CD4-positive, alpha-beta T cell treated with Interleukin-12 subunit alpha and Interleukin-12 subunit beta, for 1 hour (primary cell): ENCODE measurements at regions not wholly inside any gene's neighbourhood (a gene's known extent, or its start where the extent isn't known, plus 50 kb on each side); places are given as distances from the start of the nearest gene placed in this dataset.

Experiments
- DNase-seq: peaks from one replicate; pipeline ENCODE4 v3.0.0-alpha.2; 2020

- no peak for DNase-seq
Measured at GRCh38 chr1:199057322-199057721, 418.5 kb downstream of the PTPRC start.

DNA sequence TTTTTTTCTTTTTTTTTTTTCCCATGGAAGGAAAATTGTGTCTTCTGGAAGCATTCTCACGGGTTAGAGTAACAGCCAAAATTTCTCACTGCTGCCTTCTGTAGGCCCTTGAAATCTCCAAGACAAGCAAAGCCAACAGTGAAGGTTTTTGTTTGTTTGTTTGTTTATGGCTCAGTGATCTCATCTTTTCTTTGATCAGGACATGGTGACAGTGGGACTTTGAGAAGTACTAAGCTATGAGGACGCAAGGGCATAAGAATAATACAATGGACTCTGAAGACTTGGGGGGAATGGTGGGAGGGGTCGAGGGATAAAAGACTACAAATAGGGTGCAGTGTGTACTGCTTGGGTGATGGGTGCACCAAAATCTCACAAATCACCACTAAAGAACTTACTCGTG is 419.4 kb downstream of the PTPRC start:
- no peak for DNase-seq

DNA sequence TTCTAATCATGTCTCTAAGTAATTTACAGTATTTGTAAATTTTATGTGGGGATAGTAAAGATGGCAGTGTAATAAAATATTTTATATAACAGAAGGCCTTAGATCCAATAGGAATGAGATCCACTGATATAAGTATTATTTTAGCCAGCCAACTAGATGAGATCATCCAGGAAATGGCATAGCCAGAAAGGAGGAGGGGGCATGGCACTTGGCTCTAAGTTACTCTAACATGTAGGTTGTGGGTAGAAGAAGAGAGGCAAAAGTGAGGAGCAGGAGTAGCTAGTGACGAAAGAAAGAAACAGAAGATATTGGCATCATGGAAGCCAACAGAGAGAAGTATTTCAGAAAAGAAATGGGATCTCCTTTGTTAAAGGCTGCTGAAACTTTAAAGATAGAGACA is 426.1 kb downstream of the PTPRC start:
- no peak for DNase-seq

- DNase-seq: no peak
Measured at GRCh38 chr1:199067483-199067882, 428.6 kb downstream of the PTPRC start.

- DNase-seq: no peak
Measured at GRCh38 chr1:199071080-199071479, 432.2 kb downstream of the PTPRC start.

- no peak for DNase-seq
Measured at GRCh38 chr1:199073166-199073565, 434.3 kb downstream of the PTPRC start.

DNA sequence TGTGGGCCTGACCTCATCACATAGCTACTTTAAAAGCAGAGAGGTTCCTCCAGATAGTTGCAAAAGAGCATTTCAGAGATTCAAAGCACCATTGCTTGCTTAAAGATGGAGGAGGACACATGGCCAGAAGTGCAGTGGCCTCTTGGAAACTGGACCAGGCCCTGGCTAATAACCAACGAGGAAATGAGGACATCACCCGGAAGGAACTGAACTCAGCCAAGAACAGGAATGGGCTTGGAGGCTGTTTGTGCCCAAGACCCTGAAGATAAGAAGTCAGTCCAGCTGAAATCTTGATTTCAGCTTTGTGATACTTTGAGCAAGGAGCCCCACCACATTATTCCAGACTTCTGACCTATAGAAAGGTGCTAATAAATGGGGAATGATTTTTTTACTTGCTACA is 437.0 kb downstream of the PTPRC start:
- DNase-seq: no peak

GRCh38 chr1:199079994-199080393 is 441.2 kb downstream of the PTPRC start:
- DNase-seq: no peak

DNA sequence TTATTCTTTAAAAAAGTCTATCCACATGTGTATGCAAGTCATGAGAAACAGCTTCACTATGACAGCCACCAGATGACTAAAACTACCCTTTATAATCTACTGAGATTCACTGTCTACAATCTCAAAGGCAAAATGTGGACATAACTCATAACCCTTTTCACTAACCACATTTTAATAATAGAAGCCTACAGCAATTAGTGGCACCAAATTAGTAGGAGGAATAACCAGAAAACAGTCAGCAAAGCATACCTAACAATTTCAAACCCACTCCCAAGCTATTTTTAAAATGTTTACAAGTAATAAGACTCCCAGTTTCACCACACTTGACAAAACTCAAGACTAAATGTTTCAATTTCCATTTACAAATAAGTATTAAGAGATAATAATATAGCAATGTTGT is 442.9 kb downstream of the PTPRC start:
- no peak for DNase-seq

DNA sequence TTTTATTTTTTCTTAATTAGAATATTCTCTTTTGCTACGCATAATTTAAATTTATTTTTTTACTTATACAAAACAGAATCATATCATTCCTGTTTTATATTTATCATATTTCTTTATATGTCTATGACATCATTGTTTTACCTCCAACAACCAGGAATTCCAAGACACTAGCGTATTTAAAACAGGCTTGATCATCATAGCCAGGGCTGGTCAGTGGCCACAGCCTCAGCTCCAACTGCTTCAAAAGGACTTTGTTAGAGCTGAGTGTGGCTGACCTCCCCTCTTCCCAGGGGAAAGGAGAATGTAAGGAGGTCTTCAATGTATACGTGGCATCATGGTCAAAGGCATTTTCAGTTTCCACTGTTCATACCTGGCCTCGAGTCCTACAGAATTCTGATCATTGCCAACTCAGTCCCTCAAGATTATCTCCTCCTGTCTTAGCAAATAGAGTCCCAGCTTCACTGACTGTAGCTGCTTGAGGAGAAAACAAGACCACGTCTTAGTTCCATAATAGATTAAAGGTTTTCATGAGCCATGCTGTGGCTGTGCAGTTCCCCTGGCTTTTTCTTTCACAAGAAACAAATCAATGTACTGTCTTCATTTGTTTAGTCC is 444.0 kb downstream of the PTPRC start:
- no peak for DNase-seq

DNA sequence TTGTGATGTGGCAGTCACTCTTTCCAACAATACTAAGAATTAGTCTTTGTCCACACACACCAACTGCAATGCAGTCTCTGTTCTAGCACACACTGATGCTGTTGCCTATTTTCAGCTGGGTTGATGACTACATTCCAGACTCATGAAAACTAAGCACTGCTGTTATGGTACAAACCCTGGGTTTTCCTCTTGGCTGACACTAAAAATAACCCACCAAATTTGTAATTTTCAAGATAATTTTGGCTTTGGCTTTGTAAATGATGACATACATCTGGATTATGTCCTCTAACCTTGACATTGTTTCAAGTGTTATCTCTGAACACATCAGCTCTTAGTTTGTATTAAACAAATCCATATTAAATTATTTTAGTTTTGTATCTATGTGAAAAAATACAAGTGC is 444.8 kb downstream of the PTPRC start:
- DNase-seq: no peak

DNA sequence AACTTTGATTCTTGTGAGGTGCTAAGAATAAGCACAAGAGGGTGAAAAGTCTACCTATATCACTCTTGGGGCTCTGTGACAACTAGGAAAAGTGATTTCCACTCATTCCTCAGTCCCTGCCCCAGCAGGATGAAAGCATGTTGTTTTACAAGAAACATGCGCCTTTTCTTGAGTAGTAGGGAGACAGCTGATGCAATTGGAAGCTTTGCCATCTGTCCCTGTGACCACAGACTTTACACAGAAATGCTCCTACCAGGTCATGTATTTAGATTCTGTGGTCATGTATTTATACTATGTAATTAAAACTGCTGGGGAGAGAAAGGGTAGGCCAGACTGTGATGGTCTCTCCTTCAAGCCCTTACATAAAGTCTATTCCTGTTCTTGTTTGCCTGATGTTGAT is 445.5 kb downstream of the PTPRC start:
- DNase-seq: no peak

GRCh38 chr1:199085903-199086302 is 447.1 kb downstream of the PTPRC start:
- DNase-seq: no peak

- DNase-seq: no peak
Measured at GRCh38 chr1:199087144-199087543, 448.3 kb downstream of the PTPRC start.

DNA sequence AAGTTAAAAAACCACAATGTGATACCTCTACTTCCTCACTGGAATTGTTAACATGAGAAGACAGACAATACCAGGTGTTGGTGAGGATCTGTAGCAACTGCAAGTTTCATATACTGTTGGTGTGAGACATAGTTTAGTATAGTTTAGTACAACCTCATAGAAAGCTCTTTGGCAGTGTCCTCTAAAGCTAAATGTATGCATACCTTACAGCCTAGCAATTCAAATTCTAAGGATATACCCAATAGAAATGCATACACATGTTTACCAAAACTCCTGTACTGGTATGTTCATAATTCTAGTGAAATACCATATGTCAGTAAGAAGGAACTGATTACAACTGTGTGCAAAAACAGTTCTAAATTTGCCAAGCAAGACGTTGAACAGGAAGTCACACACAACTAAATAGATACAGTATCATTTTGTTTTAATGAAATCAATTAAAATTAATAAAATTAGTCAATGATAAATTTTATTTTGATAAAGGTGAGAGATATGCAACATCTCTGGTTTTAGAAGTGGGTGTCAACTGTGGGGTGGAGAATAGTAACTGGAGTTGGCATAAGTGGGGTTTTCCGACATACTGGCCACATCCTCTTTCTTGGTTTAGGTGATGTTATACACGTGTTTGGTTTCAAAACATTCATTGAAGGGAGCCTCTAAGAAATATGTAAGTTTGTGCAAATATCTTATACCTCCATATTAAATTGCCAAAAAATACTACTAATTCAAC is 450.7 kb downstream of the PTPRC start:
- peak; percentile 68 for DNase-seq

GRCh38 chr1:199095628-199096027 is 456.8 kb downstream of the PTPRC start:
- DNase-seq: peak; percentile 7

DNA sequence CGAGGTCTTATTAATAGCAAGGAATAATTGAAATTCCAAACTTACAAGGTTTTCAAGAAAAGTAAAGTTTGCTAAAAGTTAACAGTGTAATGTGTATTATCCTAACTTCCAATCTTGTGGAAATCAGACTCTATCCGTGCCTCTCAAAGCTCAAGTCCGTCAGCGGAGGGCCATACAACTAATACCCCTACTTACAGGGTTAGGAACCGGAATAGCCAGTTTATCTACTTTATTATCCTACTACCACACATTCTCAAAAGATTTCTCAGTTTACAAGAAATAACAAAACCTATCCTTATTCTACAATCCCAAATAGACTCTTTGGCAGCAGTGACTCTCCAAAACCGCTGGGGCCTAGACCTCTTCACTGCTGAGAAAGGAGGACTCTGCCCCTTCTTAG is 457.8 kb downstream of the PTPRC start:
- DNase-seq: no peak

DNA sequence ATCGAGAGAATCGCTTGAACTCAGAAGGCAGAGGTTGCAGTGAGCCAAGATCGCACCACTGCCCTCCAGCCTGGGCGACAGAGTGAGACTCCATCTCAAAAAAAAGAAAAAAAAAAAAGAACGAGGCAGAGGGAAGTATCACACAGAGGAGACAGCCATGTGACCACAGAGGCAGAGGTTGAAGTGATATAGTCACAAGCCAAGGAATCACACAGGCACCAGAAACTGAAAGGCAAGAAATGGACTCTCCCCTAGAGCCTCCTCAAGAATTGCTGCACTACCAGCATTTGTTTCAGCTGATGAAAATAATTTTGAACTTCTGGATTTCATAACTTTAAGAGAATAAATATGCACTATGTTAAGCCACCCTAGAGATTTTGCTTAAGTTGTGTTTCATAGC is 459.6 kb downstream of the PTPRC start:
- DNase-seq: no peak

DNA sequence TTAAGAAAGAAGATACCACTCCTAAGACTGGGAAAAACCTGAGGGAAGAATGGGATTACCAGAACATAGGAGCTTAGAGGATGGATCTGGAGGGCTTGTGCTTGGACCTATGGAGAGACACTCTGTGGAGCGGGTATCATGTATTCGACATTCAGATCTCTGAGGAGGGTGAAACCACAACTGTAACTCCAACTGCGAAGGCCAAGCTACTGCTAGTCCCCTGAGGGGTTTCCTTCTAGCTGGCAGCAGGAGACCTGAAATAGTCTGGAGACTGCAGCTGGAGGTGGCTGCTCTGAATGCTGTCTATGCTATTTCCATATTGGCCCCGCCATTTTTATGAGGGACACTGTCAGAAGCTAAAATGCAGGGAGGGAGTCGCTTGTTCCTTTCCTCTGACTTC is 462.3 kb downstream of the PTPRC start:
- no peak for DNase-seq

- DNase-seq: no peak
Measured at GRCh38 chr1:199101635-199102034, 462.8 kb downstream of the PTPRC start.

DNA sequence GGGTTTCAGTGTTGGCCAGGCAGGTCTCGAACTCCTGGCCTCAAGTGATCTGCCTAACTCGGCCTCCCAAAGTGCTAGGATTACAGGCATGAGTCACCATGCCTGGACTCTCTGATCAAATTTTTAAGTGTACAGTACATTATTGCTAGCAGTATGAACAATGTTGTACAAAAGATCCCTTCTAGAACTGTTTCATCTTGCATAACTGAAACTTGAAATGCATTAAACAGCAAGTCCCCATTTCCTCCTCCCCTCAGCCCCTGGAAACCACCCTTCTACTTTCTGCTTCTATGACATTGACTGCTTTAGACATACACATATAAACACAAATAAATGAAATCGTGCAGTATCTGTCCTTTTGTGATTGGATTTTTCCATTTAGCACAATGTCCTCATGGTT is 463.4 kb downstream of the PTPRC start:
- DNase-seq: no peak

DNA sequence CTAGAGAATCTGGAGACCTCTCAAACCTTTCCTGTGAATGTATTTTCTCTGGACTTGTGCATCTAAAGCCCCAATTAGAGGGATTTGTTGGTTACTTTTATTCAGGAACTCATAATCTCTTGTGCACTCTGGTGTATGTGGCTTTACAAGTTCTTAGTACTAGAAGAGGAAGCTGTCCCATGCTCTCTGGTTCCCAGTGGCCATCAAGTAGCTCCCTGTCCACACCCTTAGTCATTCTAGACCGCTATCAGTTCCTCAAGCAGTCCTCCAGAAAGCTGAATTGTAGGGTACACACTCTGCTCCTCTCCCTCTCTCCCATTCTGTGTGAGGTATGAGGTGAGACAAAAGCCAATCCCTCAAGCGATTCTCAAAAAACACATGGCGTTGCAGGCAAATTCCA is 470.3 kb downstream of the PTPRC start:
- DNase-seq: no peak

- DNase-seq: no peak
Measured at GRCh38 chr1:199112365-199112764, 473.5 kb downstream of the PTPRC start.

DNA sequence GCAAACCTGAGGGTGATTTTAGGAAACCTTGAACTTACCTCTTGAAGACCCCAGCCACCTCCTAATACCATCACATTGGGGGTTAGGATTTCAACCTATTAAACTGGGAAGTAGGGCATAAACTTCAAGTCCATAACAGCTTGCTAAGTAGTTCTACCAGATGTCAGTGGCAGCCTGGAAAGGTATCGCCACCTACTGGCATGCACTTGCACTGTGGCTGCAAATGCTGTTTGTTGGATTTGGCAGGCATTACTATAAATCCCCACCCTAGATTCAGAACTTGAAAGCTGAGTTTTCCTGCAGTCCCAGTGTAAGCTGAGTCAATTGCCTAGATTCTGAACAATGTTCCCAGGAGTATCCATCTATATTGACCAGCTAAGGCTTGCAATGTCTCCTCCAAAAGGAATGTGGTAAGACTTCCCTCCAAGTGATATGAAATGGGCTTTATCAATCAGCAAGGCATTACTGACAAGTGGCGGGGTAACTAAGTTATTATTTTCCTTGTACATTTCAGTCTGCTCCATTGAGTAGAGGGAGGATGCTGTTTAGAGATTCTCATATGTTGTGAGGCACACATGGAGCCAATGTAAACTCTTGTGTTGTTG is 474.5 kb downstream of the PTPRC start:
- DNase-seq: peak; percentile 65

DNA sequence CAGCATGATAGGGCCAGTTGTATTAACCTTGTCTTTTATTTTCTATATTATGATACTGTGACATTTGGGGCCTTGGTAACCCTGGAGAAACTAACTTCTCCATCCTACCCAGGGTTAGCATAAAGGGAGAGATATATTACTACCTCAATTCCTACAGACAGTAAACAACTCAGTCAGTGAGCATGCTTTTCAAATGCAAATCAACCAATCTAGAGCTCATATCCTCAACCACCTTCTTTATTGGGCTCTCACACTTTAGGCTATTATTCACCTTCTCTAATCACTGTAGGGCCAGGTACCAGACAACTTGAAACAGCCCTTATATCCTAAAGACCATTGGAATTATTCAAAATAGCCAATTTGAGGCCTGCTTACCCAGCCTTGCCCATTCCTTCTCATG is 477.6 kb downstream of the PTPRC start:
- no peak for DNase-seq
